ENCODE measurements at regions not wholly inside any gene's neighbourhood (a gene's known extent, or its start where the extent isn't known, plus 50 kb on each side); places are given as distances from the start of the nearest gene placed in this dataset.

DNA sequence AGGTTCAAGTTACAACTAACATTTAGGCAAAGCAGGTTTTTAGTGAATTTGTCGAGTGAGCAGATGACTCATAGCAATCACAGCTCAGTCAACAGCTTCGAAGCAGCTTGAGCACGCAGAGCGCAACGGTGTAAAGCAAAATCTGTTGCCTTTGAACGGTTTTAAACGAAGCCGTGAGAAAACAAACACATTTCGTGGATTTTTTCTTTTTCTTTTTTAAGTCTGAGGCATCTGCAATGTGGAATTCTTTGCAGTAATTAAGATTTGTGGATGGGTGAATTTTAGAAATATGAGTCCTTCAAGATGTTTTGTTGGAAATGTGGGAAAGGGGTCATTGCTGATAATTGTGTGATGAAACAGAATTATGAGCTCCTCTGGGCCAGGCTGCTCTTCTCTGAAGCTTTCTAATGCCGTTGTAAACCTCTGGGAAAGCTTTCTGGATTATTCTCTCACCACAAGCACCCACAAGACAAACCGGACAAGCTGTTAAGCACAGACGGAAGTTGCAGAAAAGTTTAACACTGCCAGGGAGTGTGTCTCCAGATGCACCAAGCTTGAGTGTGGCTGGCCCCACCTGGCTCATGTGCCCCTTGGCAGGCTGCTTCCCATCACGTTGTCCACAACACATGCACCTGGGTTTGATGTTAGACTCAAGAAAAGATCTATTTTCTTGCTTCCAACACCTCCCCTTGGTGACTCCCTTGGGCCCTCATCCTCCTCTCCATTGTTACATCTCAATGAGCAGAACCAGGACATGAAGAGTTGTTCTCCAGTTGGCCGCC is 224.7 kb downstream of the ACKR3 start:
- Mint-ChIP-seq H3K9me3 (ENCODE audit: insufficient read depth) (no peaks in the 10 kb centered on the region), H3K36me3 (ENCODE audit: low read depth) (no peaks in the 10 kb centered on the region), H3K27me3 (ENCODE audit: low read depth) (peaks cover 2% of the 10 kb centered on the region), H3K4me3 (no peak overlapping the region), H3K4me1 (ENCODE audit: low read depth) (no peaks in the 10 kb centered on the region), H3K27ac (no peak overlapping the region)
- DNase-seq (no peak), ATAC-seq (no peak)
- ChIA-PET CTCF (no interaction called here), POLR2A (no interaction called here)

DNA sequence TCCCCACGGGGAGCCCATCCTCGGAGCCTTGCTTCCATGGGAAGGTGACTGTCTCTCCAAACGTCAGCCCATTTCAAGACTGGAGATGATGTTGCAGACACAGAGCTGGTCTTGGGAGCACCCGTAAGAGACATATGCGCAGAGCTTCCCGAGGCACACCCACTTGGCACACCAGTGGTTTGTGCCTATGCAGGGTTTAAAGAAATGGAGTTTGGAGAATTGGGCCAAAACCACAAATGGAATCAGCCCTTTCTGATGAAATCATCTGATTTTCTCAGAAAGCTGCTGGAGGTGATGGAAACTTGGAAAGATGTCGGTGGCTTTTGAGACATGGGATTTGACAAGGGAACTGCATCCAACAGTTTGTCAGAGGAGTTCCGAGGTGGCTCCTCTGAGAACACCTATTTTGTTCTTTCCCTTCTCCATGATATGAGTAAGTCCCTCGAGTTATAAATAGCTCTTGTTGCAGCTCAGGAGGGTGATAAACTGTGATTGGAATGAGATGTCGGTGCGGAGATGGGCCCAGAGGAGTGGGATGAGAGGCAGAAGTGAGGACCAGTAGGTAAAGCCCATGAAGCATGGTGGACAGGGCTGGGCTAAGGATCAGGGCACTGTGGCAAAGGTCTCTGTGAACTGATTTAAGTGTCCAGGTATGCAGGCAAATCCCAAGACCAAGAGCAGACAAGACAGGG is 225.7 kb downstream of the ACKR3 start:
- H3K9me3 Mint-ChIP-seq (ENCODE audit: insufficient read depth), result no peaks in the 10 kb centered on the region
- no peak for ATAC-seq
- no peak for DNase-seq
- H3K27ac Mint-ChIP-seq, result no peak overlapping the region
- H3K4me1 Mint-ChIP-seq (ENCODE audit: low read depth), result no peaks in the 10 kb centered on the region
- H3K27me3 Mint-ChIP-seq (ENCODE audit: low read depth), result peaks cover 2% of the 10 kb centered on the region
- H3K36me3 Mint-ChIP-seq (ENCODE audit: low read depth), result no peaks in the 10 kb centered on the region
- CTCF ChIA-PET, result no interaction called here
- POLR2A ChIA-PET, result no interaction called here
- H3K4me3 Mint-ChIP-seq, result no peak overlapping the region

DNA sequence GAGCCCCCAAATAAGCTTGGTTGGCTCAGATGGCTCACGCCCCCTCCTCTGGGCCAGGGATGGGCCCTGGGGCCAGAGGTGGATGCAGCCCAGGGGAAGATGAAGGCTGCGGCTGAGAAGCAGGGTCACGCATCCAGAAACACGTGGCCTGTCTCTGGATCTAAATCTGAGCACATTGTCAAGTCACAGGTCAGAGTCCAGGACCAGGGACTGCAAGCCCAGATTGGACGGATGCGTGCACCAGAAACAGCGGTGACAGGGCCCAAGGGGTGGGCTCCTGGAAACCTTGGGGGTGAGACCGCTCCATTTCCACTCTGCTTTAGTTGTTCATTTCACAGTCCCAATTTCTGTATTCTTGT is 226.2 kb downstream of the ACKR3 start:
- peaks cover 1% of the 10 kb centered on the region for H3K27me3 Mint-ChIP-seq (ENCODE audit: low read depth)
- no peaks in the 10 kb centered on the region for H3K9me3 Mint-ChIP-seq (ENCODE audit: insufficient read depth)
- no peak for DNase-seq
- H3K4me3 Mint-ChIP-seq, result no peak overlapping the region
- ChIA-PET CTCF (no interaction called here), POLR2A (no interaction called here)
- ATAC-seq, result no peak
- no peak overlapping the region for H3K27ac Mint-ChIP-seq
- H3K36me3 Mint-ChIP-seq (ENCODE audit: low read depth), result no peaks in the 10 kb centered on the region
- H3K4me1 Mint-ChIP-seq (ENCODE audit: low read depth), result no peaks in the 10 kb centered on the region

DNA sequence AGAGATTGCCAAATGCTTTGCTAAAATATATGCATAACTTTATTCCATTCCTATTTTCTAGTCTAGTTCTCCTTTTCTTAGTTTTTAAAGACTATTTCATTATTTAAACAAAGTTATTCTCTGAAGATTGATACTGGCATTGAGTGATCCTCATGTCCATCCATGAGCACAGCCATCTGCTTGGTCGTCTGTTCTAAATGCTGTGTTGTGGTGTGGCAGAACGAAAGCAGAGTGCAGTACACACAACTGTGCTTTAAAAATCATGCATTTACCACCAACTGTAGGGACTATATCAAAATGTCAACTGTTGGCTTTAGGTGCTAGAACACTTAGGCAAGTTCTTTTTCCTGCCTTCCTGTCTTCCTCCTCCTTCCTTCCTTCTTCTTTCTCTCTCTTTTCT is 226.6 kb downstream of the ACKR3 start:
- POLR2A ChIA-PET, result no interaction called here
- H3K4me1 Mint-ChIP-seq (ENCODE audit: low read depth), result no peaks in the 10 kb centered on the region

DNA sequence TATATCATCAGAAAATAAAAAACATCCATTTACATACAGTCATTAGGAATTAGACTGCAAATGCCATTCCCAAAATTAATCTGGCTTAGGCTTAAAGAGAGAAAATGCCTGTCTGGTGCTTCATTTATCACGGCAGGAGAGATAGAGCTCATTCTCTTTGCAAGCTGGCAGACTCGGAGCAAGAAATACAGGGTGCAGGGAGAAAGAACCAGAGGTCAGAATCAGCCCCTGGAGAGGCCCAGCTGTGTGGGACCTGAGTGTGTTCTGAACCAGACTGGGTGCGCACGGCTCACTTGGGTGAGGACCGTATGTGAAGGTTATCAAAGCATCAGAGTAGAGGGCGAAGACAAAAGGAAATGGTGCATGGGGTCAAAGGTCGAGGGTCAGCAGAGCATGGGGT is 227.8 kb downstream of the ACKR3 start:
- ChIA-PET CTCF (no interaction called here), POLR2A (no interaction called here)
- H3K4me1 Mint-ChIP-seq (ENCODE audit: low read depth), result no peaks in the 10 kb centered on the region
- no peak for DNase-seq
- no peak overlapping the region for H3K4me3 Mint-ChIP-seq
- ATAC-seq, result no peak
- H3K27ac Mint-ChIP-seq, result no peak overlapping the region
- H3K36me3 Mint-ChIP-seq (ENCODE audit: low read depth), result no peaks in the 10 kb centered on the region
- H3K27me3 Mint-ChIP-seq (ENCODE audit: low read depth), result no peaks in the 10 kb centered on the region
- H3K9me3 Mint-ChIP-seq (ENCODE audit: insufficient read depth), result no peaks in the 10 kb centered on the region

More for the DNA sequence above, 226.6 kb downstream of the ACKR3 start:
- no peak for DNase-seq
- no peak for ATAC-seq
- CTCF ChIA-PET, result no interaction called here
- H3K36me3 Mint-ChIP-seq (ENCODE audit: low read depth), result no peaks in the 10 kb centered on the region
- H3K27me3 Mint-ChIP-seq (ENCODE audit: low read depth), result no peaks in the 10 kb centered on the region
- no peaks in the 10 kb centered on the region for H3K9me3 Mint-ChIP-seq (ENCODE audit: insufficient read depth)
- no peak overlapping the region for H3K27ac Mint-ChIP-seq
- no peak overlapping the region for H3K4me3 Mint-ChIP-seq

DNA sequence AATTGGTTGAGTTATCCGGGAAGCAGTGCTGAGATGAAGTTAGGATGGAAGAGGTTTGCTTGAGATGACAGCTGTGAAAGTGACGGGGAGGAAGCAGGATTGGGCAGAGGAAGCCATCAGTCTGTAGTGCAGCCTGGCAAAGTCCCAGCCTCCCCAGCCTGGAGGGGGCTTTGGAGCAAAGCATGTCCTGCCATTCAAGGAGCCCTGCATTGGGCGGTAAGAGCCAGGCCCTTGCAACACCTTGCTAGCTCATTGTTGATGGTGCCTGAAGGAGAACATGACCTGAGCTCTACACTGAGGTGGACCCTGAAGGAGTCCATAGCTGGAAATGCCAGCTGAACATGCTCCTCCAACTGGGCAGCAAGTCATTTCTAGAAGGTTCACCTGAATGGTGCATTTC is 228.9 kb downstream of the ACKR3 start:
- ATAC-seq, result no peak
- ChIA-PET POLR2A (no interaction called here), CTCF (no interaction called here)

DNA sequence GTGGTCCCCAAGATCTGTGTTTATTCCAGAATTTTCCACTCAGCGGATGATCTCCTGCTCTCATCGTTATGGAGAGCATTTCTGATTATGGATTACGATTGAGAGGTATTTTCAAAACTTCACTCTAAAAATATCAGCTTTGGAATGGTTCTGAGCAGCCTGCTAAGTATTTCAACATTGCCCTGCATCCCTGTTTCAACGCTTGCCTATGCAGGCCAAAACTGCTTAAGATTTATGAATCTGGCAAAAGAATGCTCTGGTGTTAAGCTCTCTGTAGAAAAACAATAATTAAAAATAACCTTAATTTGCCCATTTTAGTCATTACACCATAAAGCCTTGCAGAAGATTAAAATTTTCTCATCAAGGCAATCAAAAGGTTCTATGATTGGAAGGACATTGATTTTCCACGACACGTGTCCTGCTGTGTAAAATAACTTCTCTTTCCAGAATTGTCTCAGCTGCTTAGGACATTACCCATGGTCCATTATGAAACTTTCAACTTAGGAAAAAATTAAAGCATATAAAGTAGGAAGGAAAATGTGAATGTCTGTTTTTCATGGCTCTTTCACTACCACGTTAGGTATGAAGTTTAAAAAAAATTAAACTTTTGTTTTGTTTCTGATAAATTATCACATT is 229.9 kb downstream of the ACKR3 start:
- H3K27ac Mint-ChIP-seq, result no peak overlapping the region
- H3K4me3 Mint-ChIP-seq, result no peak overlapping the region
- DNase-seq, result no peak
- ATAC-seq, result no peak
- CTCF ChIA-PET, result no interaction called here
- no peaks in the 10 kb centered on the region for H3K36me3 Mint-ChIP-seq (ENCODE audit: low read depth)
- POLR2A ChIA-PET, result no interaction called here
- H3K9me3 Mint-ChIP-seq (ENCODE audit: insufficient read depth), result no peaks in the 10 kb centered on the region
- H3K4me1 Mint-ChIP-seq (ENCODE audit: low read depth), result no peaks in the 10 kb centered on the region
- H3K27me3 Mint-ChIP-seq (ENCODE audit: low read depth), result peaks cover 5% of the 10 kb centered on the region

More for the DNA sequence above, 228.9 kb downstream of the ACKR3 start:
- no peaks in the 10 kb centered on the region for H3K9me3 Mint-ChIP-seq (ENCODE audit: insufficient read depth)
- H3K27ac Mint-ChIP-seq, result no peak overlapping the region
- DNase-seq, result no peak
- H3K4me1 Mint-ChIP-seq (ENCODE audit: low read depth), result no peaks in the 10 kb centered on the region
- H3K27me3 Mint-ChIP-seq (ENCODE audit: low read depth), result peaks cover 5% of the 10 kb centered on the region
- H3K4me3 Mint-ChIP-seq, result no peak overlapping the region
- no peaks in the 10 kb centered on the region for H3K36me3 Mint-ChIP-seq (ENCODE audit: low read depth)

DNA sequence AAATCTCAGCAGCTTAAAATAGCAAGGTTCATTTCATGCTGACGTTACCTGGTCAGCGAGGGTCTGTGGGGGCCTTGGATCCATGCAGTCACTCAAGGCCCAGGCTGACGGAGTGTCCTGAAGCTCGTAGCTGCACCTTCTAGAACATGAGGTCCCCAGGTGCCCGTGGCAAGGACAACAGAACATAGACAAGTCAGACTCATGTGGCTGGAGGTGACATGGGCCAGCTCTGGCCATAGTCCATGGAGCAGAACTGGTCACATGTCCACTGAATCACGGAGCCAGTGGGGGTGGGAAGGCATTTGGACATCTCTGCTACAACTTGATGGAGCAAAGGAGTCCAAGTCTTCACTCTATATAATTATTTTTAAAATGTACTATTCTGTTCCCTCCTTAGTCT is 233.2 kb downstream of the ACKR3 start:
- H3K36me3 Mint-ChIP-seq (ENCODE audit: low read depth), result no peaks in the 10 kb centered on the region
- CTCF ChIA-PET, result no interaction called here

DNA sequence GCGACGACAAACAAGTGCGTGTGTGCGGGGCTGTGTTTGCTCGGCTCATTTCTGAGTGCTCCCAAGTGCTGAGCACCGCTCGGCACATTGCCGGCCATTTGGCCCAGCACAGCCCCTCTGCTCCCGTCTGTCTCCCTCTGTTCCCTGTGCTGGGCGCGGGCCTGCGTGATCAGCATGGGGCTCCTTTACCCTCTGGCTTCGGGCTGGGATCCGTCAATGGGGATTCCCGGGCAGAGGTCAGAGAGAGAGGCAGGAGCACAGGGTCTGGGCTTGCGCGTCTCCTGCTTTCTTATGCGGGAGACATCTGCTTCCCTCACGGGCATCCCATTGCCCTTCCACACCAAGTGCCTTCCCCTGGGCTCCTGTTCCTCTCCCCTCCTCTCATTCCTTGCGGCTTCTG is 234.0 kb downstream of the ACKR3 start:
- ATAC-seq (no peak), DNase-seq (no peak)
- POLR2A ChIA-PET, result no interaction called here
- no peak overlapping the region for H3K4me3 Mint-ChIP-seq
- H3K36me3 Mint-ChIP-seq (ENCODE audit: low read depth), result no peaks in the 10 kb centered on the region
- no peak overlapping the region for H3K27ac Mint-ChIP-seq
- H3K9me3 Mint-ChIP-seq (ENCODE audit: insufficient read depth), result peaks cover 6% of the 10 kb centered on the region
- CTCF ChIA-PET, result no interaction called here
- H3K27me3 Mint-ChIP-seq (ENCODE audit: low read depth), result peaks cover 5% of the 10 kb centered on the region
- H3K4me1 Mint-ChIP-seq (ENCODE audit: low read depth), result no peaks in the 10 kb centered on the region

More for the DNA sequence above, 233.2 kb downstream of the ACKR3 start:
- no peak overlapping the region for H3K27ac Mint-ChIP-seq
- POLR2A ChIA-PET, result no interaction called here
- H3K9me3 Mint-ChIP-seq (ENCODE audit: insufficient read depth), result peaks cover 4% of the 10 kb centered on the region
- ATAC-seq (no peak), DNase-seq (no peak)
- no peaks in the 10 kb centered on the region for H3K4me1 Mint-ChIP-seq (ENCODE audit: low read depth)
- peaks cover 5% of the 10 kb centered on the region for H3K27me3 Mint-ChIP-seq (ENCODE audit: low read depth)
- H3K4me3 Mint-ChIP-seq, result no peak overlapping the region

DNA sequence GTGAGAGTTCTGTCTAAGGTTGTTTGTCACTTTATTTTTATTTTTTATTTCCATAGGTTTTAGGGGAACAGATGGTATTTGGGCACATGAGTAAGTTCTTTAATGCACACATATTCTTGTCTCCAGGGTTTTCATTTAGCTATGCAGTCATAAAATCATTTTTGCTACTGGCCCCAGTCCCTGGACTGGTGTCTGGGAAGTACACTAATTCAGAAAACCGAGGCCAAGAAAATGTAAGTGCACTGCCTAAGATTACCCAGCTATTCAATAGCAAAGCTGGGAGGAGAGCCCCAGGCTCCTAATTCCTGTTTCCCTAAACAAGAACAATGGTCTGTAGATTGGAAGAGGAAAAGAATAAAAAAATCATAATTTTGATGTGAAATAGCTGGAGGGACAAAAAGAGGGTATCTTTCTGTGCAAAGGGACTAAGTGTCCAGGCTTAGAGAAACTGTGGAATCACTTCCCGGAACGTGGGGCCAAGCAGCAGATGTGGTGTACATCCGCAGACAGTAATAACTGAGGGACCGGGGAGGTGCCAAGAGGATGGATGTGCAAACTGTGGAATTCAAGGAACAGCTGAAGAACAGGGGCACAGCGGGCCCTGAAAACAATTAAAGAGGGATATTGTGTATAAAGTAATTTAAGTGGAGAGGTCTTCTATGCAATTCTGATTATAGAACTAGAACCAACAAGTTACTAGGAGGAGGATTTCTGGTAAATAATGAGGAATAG is 236.3 kb downstream of the ACKR3 start:
- ChIA-PET CTCF (no interaction called here), POLR2A (no interaction called here)
- no peak overlapping the region for H3K27ac Mint-ChIP-seq
- H3K4me1 Mint-ChIP-seq (ENCODE audit: low read depth), result no peaks in the 10 kb centered on the region
- H3K27me3 Mint-ChIP-seq (ENCODE audit: low read depth), result peaks cover 5% of the 10 kb centered on the region
- H3K4me3 Mint-ChIP-seq, result no peak overlapping the region
- ATAC-seq (no peak), DNase-seq (no peak)
- peaks cover 13% of the 10 kb centered on the region for H3K9me3 Mint-ChIP-seq (ENCODE audit: insufficient read depth)
- no peaks in the 10 kb centered on the region for H3K36me3 Mint-ChIP-seq (ENCODE audit: low read depth)

DNA sequence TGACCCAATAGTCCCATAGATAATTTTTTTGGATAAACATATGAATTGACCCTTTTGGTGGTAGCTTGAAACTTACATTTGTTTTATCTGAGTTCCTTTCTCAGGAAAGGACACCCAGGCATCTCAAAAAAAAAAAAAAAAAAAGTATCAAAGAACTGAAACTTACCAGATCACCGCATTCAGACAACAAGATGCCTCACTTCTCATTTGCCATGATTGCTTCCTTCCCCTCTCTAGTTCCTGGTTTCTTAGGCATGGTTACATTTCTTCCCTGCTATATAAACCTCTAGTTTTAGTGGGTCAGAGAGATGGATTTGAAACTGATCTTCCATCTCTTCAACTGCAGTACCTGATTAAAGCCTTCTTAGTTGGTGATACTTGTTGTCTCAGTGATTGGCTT is 240.1 kb downstream of the ACKR3 start:
- Mint-ChIP-seq H3K4me1 (ENCODE audit: low read depth) (no peaks in the 10 kb centered on the region), H3K9me3 (ENCODE audit: insufficient read depth) (peaks cover 13% of the 10 kb centered on the region), H3K4me3 (no peak overlapping the region), H3K36me3 (ENCODE audit: low read depth) (no peaks in the 10 kb centered on the region), H3K27me3 (ENCODE audit: low read depth) (no peaks in the 10 kb centered on the region), H3K27ac (no peak overlapping the region)
- DNase-seq (no peak), ATAC-seq (no peak)
- POLR2A ChIA-PET, result no interaction called here
- CTCF ChIA-PET, result no interaction called here

DNA sequence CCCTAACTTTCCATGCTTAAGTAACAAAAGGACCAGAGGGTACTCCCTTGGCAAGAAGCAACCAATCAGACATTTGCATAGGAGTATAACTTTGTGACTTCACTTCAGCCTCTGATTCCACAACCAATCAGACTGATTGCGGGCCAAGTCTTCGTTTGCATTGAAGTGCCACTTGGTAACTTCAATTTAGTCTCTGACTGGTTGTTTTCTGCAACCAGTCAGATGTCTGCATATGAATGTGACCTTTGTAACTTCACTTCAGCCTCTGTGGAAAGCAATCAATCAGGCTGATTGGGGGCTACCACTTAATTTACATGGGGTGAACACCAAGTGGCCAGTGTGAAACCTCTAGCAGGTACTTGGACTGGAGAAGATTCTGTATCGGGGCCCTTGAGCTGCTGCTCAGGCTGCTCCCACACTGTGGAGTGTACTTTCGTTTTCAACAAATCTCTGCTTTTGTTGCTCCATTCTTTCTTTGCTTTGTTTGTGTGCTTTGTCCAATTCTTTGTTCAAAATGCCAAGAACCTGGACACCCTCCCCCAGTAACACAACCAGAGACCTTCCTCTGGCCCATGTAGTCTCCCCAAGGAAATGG is 241.5 kb downstream of the ACKR3 start:
- Mint-ChIP-seq H3K4me3 (no peak overlapping the region), H3K27me3 (ENCODE audit: low read depth) (no peaks in the 10 kb centered on the region), H3K27ac (no peak overlapping the region), H3K9me3 (ENCODE audit: insufficient read depth) (peaks cover 13% of the 10 kb centered on the region), H3K4me1 (ENCODE audit: low read depth) (no peaks in the 10 kb centered on the region), H3K36me3 (ENCODE audit: low read depth) (no peaks in the 10 kb centered on the region)
- DNase-seq (no peak), ATAC-seq (no peak)
- POLR2A ChIA-PET, result no interaction called here
- CTCF ChIA-PET, result no interaction called here

Measured in activated CD8-positive, alpha-beta T cell treated with anti-CD3 and anti-CD28 coated beads, Interleukin-2, amount 10 ng/mL, durations not matched to agents 7 days and 5 days (primary cell).